Ovary (tissue), 7 donors: ENCODE measurements at regions not wholly inside any gene's neighbourhood (a gene's known extent, or its start where the extent isn't known, plus 50 kb on each side); places are given as distances from the start of the nearest gene placed in this dataset.
"Not testable (repeated sequence)": the region's sequence is repeated elsewhere in the genome, so short reads cannot be mapped to it uniquely, and the experiment has no call there.

Experiments used
- DNase-seq, 5 donors: peaks; one replicate each; pipeline ENCODE4 v3.0.0-alpha.2; 2019 to 2020
- H3K27ac ChIP-seq, 2 donors: fragments of 200-600 bp; one replicate each; pipeline versions ENCODE4 v1.5.1 to v1.8.0; 2019 to 2022
- H3K27me3 ChIP-seq: fragments of 200-600 bp; one replicate; pipeline ENCODE4 v1.8.0; 2022
- H3K36me3 ChIP-seq: fragments of 200-600 bp; sonication (generic); one replicate; pipeline ENCODE4 v1.5.1; 2019
- H3K4me1 ChIP-seq: one replicate; pipeline ENCODE4 v1.8.1; 2013; ENCODE audit warnings: mild to moderate bottlenecking, moderate library complexity; ENCODE audit not compliant: insufficient read depth
- H3K4me3 ChIP-seq: fragments of 200-600 bp; sonication (generic); one replicate; pipeline ENCODE4 v1.5.1; 2017
- H3K9me3 ChIP-seq, 2 donors: fragments of 200-600 bp in 1 of 2; sonication (generic) in 1 of 2; one replicate each; pipeline versions ENCODE4 v1.5.1 to v1.8.1; 2013 to 2019; ENCODE audit warnings: mild to moderate bottlenecking in 1 of 2, moderate library complexity in 1 of 2
- EP300 ChIP-seq: sonication (generic); formaldehyde crosslinking; IDR thresholded peaks from one replicate; pipeline ENCODE4 v1.6.1; 2017; ENCODE audit warnings: antibody characterized with exemption
- POLR2A ChIP-seq: fragments of 450-650 bp; IDR thresholded peaks from one replicate; pipeline ENCODE4 v1.6.1; 2017; ENCODE audit warnings: antibody characterized with exemption, mild to moderate bottlenecking, moderate library complexity
- WGBS, 3 donors: extraction: QIAGEN DNeasy Blood & Tissue Kit in 1 of 3; methylation state at CpG; one replicate each; pipeline versions ENCODE4 v1.1.5 to v1.1.7; 2013 to 2017; 5-methylcytosine and 5-hydroxymethylcytosine counted together
- intact Hi-C, 4 donors: fragments of 100-400 bp; cut with DNase I; formaldehyde crosslinking; loops; one replicate each; pipeline versions ENCODE4 v1.11.0 to v1.15.1; 2022 to 2023
- TF ChIP-seq, protein P1 (sequence below), 3 donors: fragments of 450-650 bp in 2 of 3; fragments of 200-600 bp in 1 of 3; IDR thresholded peaks; one replicate each; pipeline versions ENCODE4 v1.5.1 to v1.8.0; 2016 to 2022; ENCODE audit warnings: antibody characterized with exemption in 3 of 3, mild to moderate bottlenecking in 1 of 3
- donor health status: DM: no; HTN: no; CAD: no; lungs with moderate emphysema.
- donor health status: DM: no; HTN: no; CAD: no.
- donor health status: Bipolar disorder and iron deficiency.
- donor health status: DM: no; HTN: no; CAD: no.
- donor health status: DM: yes; HTN: yes; CAD: no.

DNA sequence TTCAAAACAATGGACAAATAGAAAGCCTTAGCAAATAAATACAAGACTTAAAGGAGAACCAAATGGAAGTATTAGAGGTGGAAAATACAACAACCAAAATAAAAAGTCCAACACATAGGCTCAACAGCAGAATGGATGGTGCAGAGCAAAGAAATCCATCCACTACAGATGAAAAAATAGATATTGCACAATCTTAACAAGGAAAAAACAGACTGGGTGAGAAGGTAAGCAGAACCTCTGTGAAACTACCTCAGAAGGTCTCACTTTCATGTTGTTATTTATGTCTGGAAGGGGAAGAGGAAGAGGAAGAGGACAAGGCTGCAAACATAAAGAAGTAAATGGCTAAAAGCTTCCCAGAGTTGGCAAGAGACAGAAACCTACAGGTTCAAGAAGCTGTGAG, 158.7 kb upstream of the NBPF11 start:
- H3K36me3 ChIP-seq: no peaks in the 10 kb centered on the region
- TF ChIP-seq POLR2A: no peak
- TF ChIP-seq, protein P1, sequence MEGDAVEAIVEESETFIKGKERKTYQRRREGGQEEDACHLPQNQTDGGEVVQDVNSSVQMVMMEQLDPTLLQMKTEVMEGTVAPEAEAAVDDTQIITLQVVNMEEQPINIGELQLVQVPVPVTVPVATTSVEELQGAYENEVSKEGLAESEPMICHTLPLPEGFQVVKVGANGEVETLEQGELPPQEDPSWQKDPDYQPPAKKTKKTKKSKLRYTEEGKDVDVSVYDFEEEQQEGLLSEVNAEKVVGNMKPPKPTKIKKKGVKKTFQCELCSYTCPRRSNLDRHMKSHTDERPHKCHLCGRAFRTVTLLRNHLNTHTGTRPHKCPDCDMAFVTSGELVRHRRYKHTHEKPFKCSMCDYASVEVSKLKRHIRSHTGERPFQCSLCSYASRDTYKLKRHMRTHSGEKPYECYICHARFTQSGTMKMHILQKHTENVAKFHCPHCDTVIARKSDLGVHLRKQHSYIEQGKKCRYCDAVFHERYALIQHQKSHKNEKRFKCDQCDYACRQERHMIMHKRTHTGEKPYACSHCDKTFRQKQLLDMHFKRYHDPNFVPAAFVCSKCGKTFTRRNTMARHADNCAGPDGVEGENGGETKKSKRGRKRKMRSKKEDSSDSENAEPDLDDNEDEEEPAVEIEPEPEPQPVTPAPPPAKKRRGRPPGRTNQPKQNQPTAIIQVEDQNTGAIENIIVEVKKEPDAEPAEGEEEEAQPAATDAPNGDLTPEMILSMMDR (IDR thresholded peaks at IDR 0.05): no peak
- H3K4me1 ChIP-seq: no peaks in the 10 kb centered on the region
- intact Hi-C loops: no loop called here
- peaks cover 0 to 17% of the 10 kb centered on the region in 2 donors for H3K9me3 ChIP-seq
- no peaks in the 10 kb centered on the region for H3K27me3 ChIP-seq
- no peak overlapping the region for H3K27ac ChIP-seq
- no peak for DNase-seq
- no peak overlapping the region for H3K4me3 ChIP-seq

DNA sequence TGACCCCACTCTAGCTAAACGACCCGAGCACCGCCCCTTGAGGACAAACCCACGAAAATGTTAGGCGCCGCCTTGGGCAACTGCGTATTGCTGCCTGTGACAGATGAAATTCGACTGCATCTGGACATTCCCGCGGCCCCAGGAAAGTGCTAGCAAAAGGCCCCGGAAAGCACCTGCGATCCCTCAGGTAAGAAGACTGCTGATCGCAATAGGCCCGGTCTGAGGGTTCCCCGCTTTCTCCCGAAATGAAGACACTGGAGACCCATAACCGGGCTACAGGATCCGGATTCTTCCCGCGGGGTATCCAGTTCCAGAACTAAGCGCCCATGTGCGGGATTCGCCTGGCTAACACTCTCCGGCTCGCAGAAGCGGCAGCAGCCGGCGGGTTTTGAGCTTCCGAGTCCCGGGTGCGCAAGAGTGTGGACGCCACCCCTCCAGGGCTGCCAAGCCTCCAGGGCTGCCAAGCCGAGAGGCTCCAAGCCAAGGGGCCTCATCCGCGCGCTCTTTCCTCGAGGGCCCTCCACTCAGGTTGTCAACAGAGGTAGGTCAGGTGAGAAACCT, 157.9 kb upstream of the NBPF11 start:
- H3K27ac ChIP-seq: no peak overlapping the region
- TF ChIP-seq POLR2A (no peak), EP300 (no peak)
- TF ChIP-seq, protein P1 (IDR thresholded peaks at IDR 0.05): no peak
- DNase-seq: no peak
- H3K4me3 ChIP-seq: no peak overlapping the region
- H3K36me3 ChIP-seq: no peaks in the 10 kb centered on the region
- no peaks in the 10 kb centered on the region for H3K27me3 ChIP-seq
- intact Hi-C loops: no loop called here
- WGBS, 3 donors: 5 to 9% (median 8%) methylated on average over 37 of the region's 37 CpGs
- peaks cover 0 to 16% of the 10 kb centered on the region in 2 donors for H3K9me3 ChIP-seq
- H3K4me1 ChIP-seq: no peaks in the 10 kb centered on the region

DNA sequence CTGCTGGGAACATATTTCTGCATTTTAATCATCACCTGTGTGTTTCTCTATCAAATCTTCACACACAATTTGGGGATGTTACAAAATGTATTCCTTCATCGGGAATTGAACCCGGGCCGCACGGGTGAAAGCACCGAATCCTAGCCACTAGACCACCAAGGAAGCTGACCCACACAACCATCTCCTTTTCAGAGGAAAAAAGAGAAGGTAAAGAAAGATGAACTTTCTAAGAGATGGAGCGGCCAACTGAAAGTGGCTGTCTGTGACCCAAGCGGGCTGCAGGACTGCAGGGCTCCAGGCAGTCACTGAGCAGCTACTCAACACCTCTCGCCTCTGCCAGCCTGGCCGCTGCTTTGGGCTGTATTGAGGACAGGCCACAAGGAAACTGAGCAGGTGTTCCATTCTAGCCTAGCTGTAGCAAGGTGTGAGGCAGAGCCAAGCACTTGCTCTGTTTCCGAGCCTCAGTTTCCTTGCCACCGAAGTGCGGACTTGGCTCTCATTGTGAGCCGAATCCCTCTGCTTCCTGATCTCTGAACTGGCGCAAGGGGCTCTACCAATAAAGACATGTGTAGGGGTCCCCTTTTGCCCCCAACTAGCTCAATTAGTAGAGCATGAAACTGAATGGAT, 156.9 kb upstream of the NBPF11 start:
- Histone ChIP-seq H3K4me3 (no peak overlapping the region), H3K4me1 (no peaks in the 10 kb centered on the region), H3K9me3 (peaks cover 0 to 11% of the 10 kb centered on the region in 2 donors), H3K27me3 (no peaks in the 10 kb centered on the region), H3K36me3 (no peaks in the 10 kb centered on the region), H3K27ac (no peak overlapping the region)
- no peak for DNase-seq
- WGBS, 3 donors: 26 to 45% (median 28%) methylated on average over 14 of the region's 14 CpGs
- intact Hi-C loops: no loop called here
- TF ChIP-seq, protein P1 (IDR thresholded peaks at IDR 0.05): no peak
- no peak for TF ChIP-seq EP300
- no peak for TF ChIP-seq POLR2A

DNA sequence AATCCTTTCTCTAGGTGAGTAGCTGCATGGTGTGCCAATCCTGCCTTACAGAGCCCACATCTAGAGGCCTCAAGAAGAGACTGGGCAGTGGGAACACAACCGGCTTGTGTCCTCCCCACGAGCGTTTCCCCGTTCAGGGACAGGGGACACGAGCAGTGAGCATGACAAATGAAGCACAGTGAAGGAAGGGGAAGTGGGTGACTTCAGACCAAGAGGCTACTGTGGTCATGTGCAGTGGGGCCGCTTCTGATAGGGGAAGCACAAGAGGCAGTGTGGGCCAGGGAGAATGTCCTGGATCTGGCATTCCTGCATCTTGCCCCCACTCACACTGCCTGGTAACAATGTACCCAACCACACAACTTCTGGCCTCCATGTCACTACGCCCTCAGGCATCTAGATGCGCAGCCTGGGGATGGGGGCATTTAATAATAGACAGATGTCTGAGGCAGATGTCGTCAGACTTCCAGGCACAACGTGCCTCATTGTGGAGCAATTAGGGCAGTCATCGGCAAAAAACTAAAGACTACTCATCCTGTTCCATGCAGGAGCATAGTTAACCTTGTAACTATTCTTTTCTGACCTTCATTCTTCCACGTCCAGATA, 155.6 kb upstream of the NBPF11 start:
- no peaks in the 10 kb centered on the region for H3K27me3 ChIP-seq

DNA sequence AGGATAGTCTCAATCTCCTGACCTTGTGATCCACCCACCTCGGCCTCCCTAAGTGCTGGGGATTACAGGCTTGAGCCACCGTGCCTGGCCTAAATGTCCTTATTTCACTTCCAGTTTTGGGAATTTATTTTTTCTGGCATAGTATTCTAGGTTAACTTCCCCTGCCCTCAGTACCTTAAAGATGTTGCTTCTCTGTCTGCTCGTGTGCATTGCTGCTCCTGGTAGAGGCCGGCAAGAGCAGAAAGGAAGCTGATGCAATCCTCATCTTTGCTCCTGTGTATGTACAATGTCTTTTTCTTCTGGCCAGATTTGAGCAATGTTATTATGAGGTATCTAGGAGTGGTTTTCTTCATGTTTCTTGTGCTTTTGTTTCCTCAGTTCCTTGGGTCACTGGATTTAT, 152.9 kb upstream of the NBPF11 start:
- intact Hi-C loops, H3K9me3 ChIP-seq, H3K27ac ChIP-seq, DNase-seq, H3K27me3 ChIP-seq, H3K36me3 ChIP-seq, H3K4me1 ChIP-seq, H3K4me3 ChIP-seq: not testable (repeated sequence)
- 79 to 87% (median 81%) methylated on average over 4 of the region's 4 CpGs for whole genome bisulfite sequencing, 3 donors

More for the DNA sequence above, 155.6 kb upstream of the NBPF11 start:
- TF ChIP-seq POLR2A: no peak
- TF ChIP-seq, protein P1 (IDR thresholded peaks at IDR 0.05): no peak
- no peak for TF ChIP-seq EP300
- no peaks in the 10 kb centered on the region for H3K4me1 ChIP-seq
- H3K36me3 ChIP-seq: no peaks in the 10 kb centered on the region
- WGBS, 3 donors: 87 to 89% (median 88%) methylated on average over 12 of the region's 12 CpGs
- peaks cover 0 to 11% of the 10 kb centered on the region in 2 donors for H3K9me3 ChIP-seq
- intact Hi-C loops: no loop called here
- no peak overlapping the region for H3K27ac ChIP-seq
- DNase-seq: no peak
- H3K4me3 ChIP-seq: no peak overlapping the region

DNA sequence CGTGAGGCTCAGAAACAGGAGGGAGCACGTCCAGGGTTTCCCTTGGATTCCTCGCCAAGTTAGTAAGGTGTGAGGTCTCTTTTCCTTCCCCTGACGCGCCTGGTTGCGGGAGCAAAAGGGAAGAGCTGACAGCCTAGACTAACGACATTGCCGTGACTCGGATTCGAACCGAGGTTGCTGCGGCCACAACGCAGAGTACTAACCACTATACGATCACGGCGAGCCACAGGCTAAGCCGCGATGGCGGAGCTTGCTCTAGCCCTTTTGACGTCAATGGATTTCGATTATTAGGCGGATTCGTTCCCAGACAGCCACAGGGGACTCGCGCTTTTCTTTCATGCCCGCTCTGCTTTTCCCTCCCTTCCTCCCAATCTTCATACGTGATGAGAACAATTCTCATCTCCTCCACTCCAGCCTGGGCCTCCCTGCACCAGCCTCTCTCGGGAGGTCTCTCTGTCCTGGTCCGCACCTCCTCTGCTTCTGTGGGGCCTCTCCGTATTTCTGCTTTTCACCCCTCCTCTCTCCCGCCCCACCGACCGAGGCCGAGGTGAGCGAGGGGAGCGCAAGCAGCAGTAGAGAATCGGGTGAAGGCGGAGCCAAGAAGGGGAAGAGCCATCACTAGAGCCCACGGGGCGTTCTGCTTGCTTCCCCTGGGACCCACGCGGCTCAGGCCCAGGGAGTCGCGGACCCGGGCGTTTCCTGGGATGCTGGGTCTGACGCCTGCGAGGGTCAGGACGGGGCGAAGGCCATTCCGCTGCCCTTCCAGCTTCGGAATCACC, 150.7 kb upstream of the NBPF11 start:
- intact Hi-C loops, H3K9me3 ChIP-seq, H3K4me1 ChIP-seq, H3K36me3 ChIP-seq, H3K27me3 ChIP-seq: not testable (repeated sequence)
- 0 to 4% (median 2%) methylated on average over 2 to 17 of the region's 52 CpGs for WGBS, 3 donors
- DNase-seq: peak; percentile 55 to 90 (median 76)
- H3K27ac ChIP-seq: peak overlapping the region in 1 of 2 donors; percentile 46
- peak overlapping the region; percentile 36 for H3K4me3 ChIP-seq

DNA sequence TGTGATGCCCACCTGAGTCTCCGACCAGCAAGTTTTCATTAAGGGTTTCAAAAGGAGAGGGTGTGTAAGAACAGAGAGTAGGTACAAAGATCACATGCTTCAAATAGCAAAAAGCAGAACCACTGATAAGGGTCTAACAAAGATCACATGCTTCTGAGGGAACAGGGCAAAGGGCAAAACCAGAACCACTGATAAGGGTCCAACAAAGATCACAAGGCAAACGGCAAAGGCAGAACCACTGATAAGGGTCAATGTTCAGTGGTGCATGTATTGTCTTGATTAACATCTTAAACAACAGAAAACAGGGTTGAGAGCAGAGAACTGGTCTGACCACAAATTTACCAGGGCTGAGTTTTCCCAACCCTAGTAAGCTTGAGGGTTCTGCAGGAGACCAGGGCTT, 145.8 kb upstream of the NBPF11 start:
- 64 to 75% (median 67%) methylated on average over 2 of the region's 2 CpGs for WGBS, 3 donors
- H3K27ac ChIP-seq, H3K4me1 ChIP-seq, H3K36me3 ChIP-seq, DNase-seq, H3K27me3 ChIP-seq, H3K4me3 ChIP-seq, intact Hi-C loops, H3K9me3 ChIP-seq: not testable (repeated sequence)
